Progenitor cell of endocrine pancreas (in vitro differentiated cells): ENCODE measurements at regions not wholly inside any gene's neighbourhood (a gene's known extent, or its start where the extent isn't known, plus 50 kb on each side); places are given as distances from the start of the nearest gene placed in this dataset.

Source experiments
- DNase-seq: peaks from one replicate; pipeline ENCODE4 v3.0.0; 2021; ENCODE audit warnings: low spot score; ENCODE audit not compliant: unreplicated experiment
- H3K27ac Mint-ChIP-seq: 2 replicates; pipeline ENCODE4 v1.8.0; 2021; ENCODE audit warnings: mild to moderate bottlenecking, moderate library complexity, mixed read lengths
- H3K27me3 Mint-ChIP-seq: 2 replicates; pipeline ENCODE4 v1.8.0; 2021; ENCODE audit warnings: mixed read lengths
- H3K36me3 Mint-ChIP-seq: 2 replicates; pipeline ENCODE4 v1.8.0; 2022; ENCODE audit warnings: mixed read lengths; ENCODE audit not compliant: insufficient read depth
- H3K4me1 Mint-ChIP-seq: 2 replicates; pipeline ENCODE4 v1.8.0; 2021; ENCODE audit warnings: low read depth, mixed read lengths
- H3K4me3 Mint-ChIP-seq: 2 replicates; pipeline ENCODE4 v1.8.0; 2021; ENCODE audit warnings: low read depth, mild to moderate bottlenecking, moderate library complexity, mixed read lengths
- H3K9me3 Mint-ChIP-seq: 2 replicates; pipeline ENCODE4 v1.8.0; 2021; ENCODE audit warnings: low read depth, mixed read lengths
- TF ChIP-seq, protein P1 (sequence below): fragments of 200-600 bp; sonication (generic); IDR thresholded peaks from one replicate; pipeline ENCODE4 v1.5.0; 2021; ENCODE audit warnings: antibody characterized with exemption, mild to moderate bottlenecking; ENCODE audit not compliant: unreplicated experiment

- H3K27ac Mint-ChIP-seq = no peak overlapping the region
- TF ChIP-seq, protein P1, sequence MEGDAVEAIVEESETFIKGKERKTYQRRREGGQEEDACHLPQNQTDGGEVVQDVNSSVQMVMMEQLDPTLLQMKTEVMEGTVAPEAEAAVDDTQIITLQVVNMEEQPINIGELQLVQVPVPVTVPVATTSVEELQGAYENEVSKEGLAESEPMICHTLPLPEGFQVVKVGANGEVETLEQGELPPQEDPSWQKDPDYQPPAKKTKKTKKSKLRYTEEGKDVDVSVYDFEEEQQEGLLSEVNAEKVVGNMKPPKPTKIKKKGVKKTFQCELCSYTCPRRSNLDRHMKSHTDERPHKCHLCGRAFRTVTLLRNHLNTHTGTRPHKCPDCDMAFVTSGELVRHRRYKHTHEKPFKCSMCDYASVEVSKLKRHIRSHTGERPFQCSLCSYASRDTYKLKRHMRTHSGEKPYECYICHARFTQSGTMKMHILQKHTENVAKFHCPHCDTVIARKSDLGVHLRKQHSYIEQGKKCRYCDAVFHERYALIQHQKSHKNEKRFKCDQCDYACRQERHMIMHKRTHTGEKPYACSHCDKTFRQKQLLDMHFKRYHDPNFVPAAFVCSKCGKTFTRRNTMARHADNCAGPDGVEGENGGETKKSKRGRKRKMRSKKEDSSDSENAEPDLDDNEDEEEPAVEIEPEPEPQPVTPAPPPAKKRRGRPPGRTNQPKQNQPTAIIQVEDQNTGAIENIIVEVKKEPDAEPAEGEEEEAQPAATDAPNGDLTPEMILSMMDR = no peak
- DNase-seq = no peak
- no peak overlapping the region for H3K4me3 Mint-ChIP-seq
- H3K27me3 Mint-ChIP-seq = peaks cover 5% of the 10 kb centered on the region
- H3K9me3 Mint-ChIP-seq = no peaks in the 10 kb centered on the region
- no peaks in the 10 kb centered on the region for H3K36me3 Mint-ChIP-seq
- H3K4me1 Mint-ChIP-seq = peaks cover 6% of the 10 kb centered on the region
Measured at GRCh38 chr6:45736134-45736533, 279.5 kb downstream of the CLIC5 start.

GRCh38 chr6:45732731-45733130 is 282.9 kb downstream of the CLIC5 start:
- Mint-ChIP-seq H3K4me1 (peaks cover 4% of the 10 kb centered on the region), H3K27ac (no peak overlapping the region), H3K4me3 (no peak overlapping the region), H3K27me3 (peaks cover 5% of the 10 kb centered on the region), H3K9me3 (no peaks in the 10 kb centered on the region), H3K36me3 (no peaks in the 10 kb centered on the region)
- TF ChIP-seq, protein P1 = no peak
- no peak for DNase-seq

- TF ChIP-seq, protein P1 = no peak
- H3K4me1 Mint-ChIP-seq = no peaks in the 10 kb centered on the region
- H3K4me3 Mint-ChIP-seq = no peak overlapping the region
- no peak overlapping the region for H3K27ac Mint-ChIP-seq
- no peaks in the 10 kb centered on the region for H3K36me3 Mint-ChIP-seq
- H3K27me3 Mint-ChIP-seq = peaks cover 13% of the 10 kb centered on the region
- no peaks in the 10 kb centered on the region for H3K9me3 Mint-ChIP-seq
- DNase-seq = no peak
Measured at GRCh38 chr6:45730232-45730631, 285.4 kb downstream of the CLIC5 start.

- TF ChIP-seq, protein P1 = no peak
- no peak overlapping the region for H3K27ac Mint-ChIP-seq
- peaks cover 9% of the 10 kb centered on the region for H3K27me3 Mint-ChIP-seq
- no peaks in the 10 kb centered on the region for H3K36me3 Mint-ChIP-seq
- no peaks in the 10 kb centered on the region for H3K9me3 Mint-ChIP-seq
- H3K4me3 Mint-ChIP-seq = no peak overlapping the region
- no peak for DNase-seq
- no peaks in the 10 kb centered on the region for H3K4me1 Mint-ChIP-seq
Measured at GRCh38 chr6:45728674-45729073, 287.0 kb downstream of the CLIC5 start.

GRCh38 chr6:45727819-45728449 is 287.7 kb downstream of the CLIC5 start:
- peaks cover 8% of the 10 kb centered on the region for H3K27me3 Mint-ChIP-seq
- no peak overlapping the region for H3K4me3 Mint-ChIP-seq
- TF ChIP-seq, protein P1 = no peak

More at GRCh38 chr6:45727819-45728449, 287.7 kb downstream of the CLIC5 start:
- Mint-ChIP-seq H3K36me3 (no peaks in the 10 kb centered on the region), H3K27ac (no peak overlapping the region), H3K4me1 (no peaks in the 10 kb centered on the region), H3K9me3 (no peaks in the 10 kb centered on the region)
- no peak for DNase-seq
